Thyroid gland (tissue), 4 donors: ENCODE measurements at regions not wholly inside any gene's neighbourhood (a gene's known extent, or its start where the extent isn't known, plus 50 kb on each side); places are given as distances from the start of the nearest gene placed in this dataset.

ENCODE experiments used
- POLR2A ChIP-seq, 2 donors: fragments of 450-650 bp; IDR thresholded peaks; one replicate each; pipeline ENCODE4 v1.6.1; 2017; ENCODE audit warnings: antibody characterized with exemption in 2 of 2, mild to moderate bottlenecking in 2 of 2, moderate library complexity in 1 of 2
- TF ChIP-seq, protein P1 (sequence below), 6 experiments: fragments of 200-600 bp in 3 of 6; fragments of 450-650 bp in 3 of 6; sonication (generic) in 3 of 6; IDR thresholded peaks; one replicate each; pipeline ENCODE4 v1.5.1; 2016 to 2019; ENCODE audit warnings: antibody characterized with exemption in 6 of 6, mild to moderate bottlenecking in 2 of 6, inconsistent platforms in 1 of 6, moderate library complexity in 1 of 6

DNA sequence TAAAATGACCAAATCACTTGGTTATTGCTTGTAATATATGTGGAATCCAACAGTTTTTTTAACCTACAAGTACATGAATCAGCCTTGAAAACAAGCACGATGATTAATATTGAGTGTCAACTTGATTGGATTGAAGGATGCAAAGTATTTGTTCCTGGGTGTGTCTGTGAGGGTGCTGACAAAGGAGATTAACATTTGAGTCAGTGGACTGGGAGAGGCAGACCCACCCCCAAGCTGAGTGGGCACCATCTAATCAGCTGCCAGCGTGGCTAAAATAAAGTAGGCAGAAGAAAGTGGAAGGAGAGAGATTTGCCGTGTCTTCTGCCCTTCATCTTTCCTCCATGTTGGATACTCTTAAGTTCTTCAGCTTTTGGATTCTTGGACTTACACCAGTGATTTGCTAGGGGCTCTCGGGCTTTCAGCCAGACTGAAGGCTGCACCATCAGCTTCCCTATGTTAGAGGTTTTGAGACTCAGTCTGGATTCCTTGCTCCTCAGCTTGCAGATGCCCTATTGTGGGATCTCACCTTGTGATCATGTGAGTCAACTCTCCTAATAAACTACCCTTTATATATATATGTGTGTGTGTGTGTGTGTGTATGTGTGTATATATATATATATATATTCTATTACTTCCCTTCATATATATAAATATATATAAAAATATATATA lies 118.4 kb upstream of the WDR11 start:
- TF ChIP-seq, protein P1, sequence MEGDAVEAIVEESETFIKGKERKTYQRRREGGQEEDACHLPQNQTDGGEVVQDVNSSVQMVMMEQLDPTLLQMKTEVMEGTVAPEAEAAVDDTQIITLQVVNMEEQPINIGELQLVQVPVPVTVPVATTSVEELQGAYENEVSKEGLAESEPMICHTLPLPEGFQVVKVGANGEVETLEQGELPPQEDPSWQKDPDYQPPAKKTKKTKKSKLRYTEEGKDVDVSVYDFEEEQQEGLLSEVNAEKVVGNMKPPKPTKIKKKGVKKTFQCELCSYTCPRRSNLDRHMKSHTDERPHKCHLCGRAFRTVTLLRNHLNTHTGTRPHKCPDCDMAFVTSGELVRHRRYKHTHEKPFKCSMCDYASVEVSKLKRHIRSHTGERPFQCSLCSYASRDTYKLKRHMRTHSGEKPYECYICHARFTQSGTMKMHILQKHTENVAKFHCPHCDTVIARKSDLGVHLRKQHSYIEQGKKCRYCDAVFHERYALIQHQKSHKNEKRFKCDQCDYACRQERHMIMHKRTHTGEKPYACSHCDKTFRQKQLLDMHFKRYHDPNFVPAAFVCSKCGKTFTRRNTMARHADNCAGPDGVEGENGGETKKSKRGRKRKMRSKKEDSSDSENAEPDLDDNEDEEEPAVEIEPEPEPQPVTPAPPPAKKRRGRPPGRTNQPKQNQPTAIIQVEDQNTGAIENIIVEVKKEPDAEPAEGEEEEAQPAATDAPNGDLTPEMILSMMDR (IDR thresholded peaks at IDR 0.05) = no peak
- TF ChIP-seq POLR2A (IDR thresholded peaks at IDR 0.05) = no peak
